SK-N-SH (cell line): ENCODE measurements at regions not wholly inside any gene's neighbourhood (a gene's known extent, or its start where the extent isn't known, plus 50 kb on each side); places are given as distances from the start of the nearest gene placed in this dataset.

Experiments used
- CTCF ChIA-PET: fragments of 300-600, 350-600 bp; formaldehyde crosslinking; extraction: SDS; loops from one replicate; lab custom pipeline; 2021; lab: Yijun Ruan, JAX
- POLR2A ChIA-PET: fragments of 350-600 bp; sonication (Branson Sonifier 250); formaldehyde crosslinking; extraction: SDS; loops from one replicate; lab custom pipeline; 2020; ENCODE audit warnings: antibody characterized with exemption, inconsistent platforms; lab: Yijun Ruan, JAX
- DNase-seq: peaks from one replicate; pipeline ENCODE4 v3.0.0; 2012
- H2AFZ ChIP-seq: fragments of 200-600 bp; sonication (generic); 2 replicates; pipeline ENCODE4 v1.8.1; 2016; ENCODE audit warnings: antibody characterized with exemption, mild to moderate bottlenecking, low read depth
- H3F3A ChIP-seq: fragments of 200-600 bp; sonication (generic); replicated peaks from 2 replicates; pipeline ENCODE3; 2016; ENCODE audit warnings: antibody characterized with exemption, mild to moderate bottlenecking; ENCODE audit not compliant: insufficient read depth
- H3K27ac ChIP-seq, 2 experiments: fragments of 200-500 bp in 1 of 2; fragments of 200-600 bp in 1 of 2; sonication (Bioruptor generic) in 1 of 2; sonication (generic), shearing (Covaris generic) in 1 of 2; 2 replicates each; pipeline versions ENCODE4 v1.5.1 to v1.6.1; 2014 to 2016; ENCODE audit warnings: low read depth in 2 of 2, inconsistent platforms in 1 of 2, low read length in 1 of 2, mild to moderate bottlenecking in 1 of 2, mixed read lengths in 1 of 2
- H3K27me3 ChIP-seq: fragments of 200-600 bp; sonication (generic), shearing (Covaris generic); 2 replicates; pipeline ENCODE4 v1.6.1; 2016; ENCODE audit warnings: mixed run types; ENCODE audit not compliant: insufficient read depth
- H3K36me3 ChIP-seq, 2 experiments: fragments of 200-500 bp in 1 of 2; fragments of 200-600 bp in 1 of 2; sonication (Bioruptor generic) in 1 of 2; sonication (generic) in 1 of 2; replicated peaks in 1 of 2; 2 replicates each; pipeline versions ENCODE3 to v1.5.1; 2014 to 2016; ENCODE audit warnings: low read length in 1 of 2, mild to moderate bottlenecking in 1 of 2; ENCODE audit not compliant: insufficient read depth in 2 of 2, control insufficient read depth in 1 of 2
- H3K4me1 ChIP-seq, 2 experiments: fragments of 200-500 bp in 1 of 2; fragments of 200-600 bp in 1 of 2; sonication (Bioruptor generic) in 1 of 2; sonication (generic), shearing (Covaris generic) in 1 of 2; 2 replicates each; pipeline versions ENCODE4 v1.5.1 to v1.6.1; 2014 to 2016; ENCODE audit warnings: low read depth in 1 of 2, low read length in 1 of 2, mixed run types in 1 of 2; ENCODE audit not compliant: insufficient read depth in 2 of 2, control insufficient read depth in 1 of 2
- H3K4me2 ChIP-seq: fragments of 200-600 bp; sonication (generic), shearing (Covaris generic); 2 replicates; pipeline ENCODE4 v1.6.1; 2017; ENCODE audit warnings: mixed run types
- H3K4me3 ChIP-seq, 2 experiments: fragments of 200-500 bp in 1 of 2; fragments of 200-600 bp in 1 of 2; sonication (Bioruptor generic) in 1 of 2; sonication (generic), shearing (Covaris generic) in 1 of 2; 2 replicates each; pipeline versions ENCODE4 v1.5.1 to v1.8.1; 2014 to 2016; ENCODE audit warnings: low read depth in 2 of 2, inconsistent platforms in 1 of 2, low read length in 1 of 2, mild to moderate bottlenecking in 1 of 2, mixed read lengths in 1 of 2, moderate library complexity in 1 of 2
- H3K79me2 ChIP-seq: fragments of 200-600 bp; sonication (generic); 2 replicates; pipeline ENCODE4 v1.8.1; 2017; ENCODE audit warnings: mild to moderate bottlenecking; ENCODE audit not compliant: insufficient read depth
- H3K9ac ChIP-seq: fragments of 200-600 bp; sonication (generic); 2 replicates; pipeline ENCODE4 v1.6.1; 2017; ENCODE audit warnings: mixed run types
- H3K9me2 ChIP-seq: fragments of 200-600 bp; sonication (generic); 2 replicates; pipeline ENCODE4 v1.6.1; 2017; ENCODE audit warnings: mixed run types
- H3K9me3 ChIP-seq: fragments of 200-600 bp; sonication (generic); 2 replicates; pipeline ENCODE4 v1.6.1; 2017; ENCODE audit warnings: mixed run types, mild to moderate bottlenecking, moderate library complexity
- H4K20me1 ChIP-seq: fragments of 200-600 bp; sonication (generic); 2 replicates; pipeline ENCODE4 v1.6.1; 2017; ENCODE audit warnings: mild to moderate bottlenecking, mixed run types; ENCODE audit not compliant: insufficient read depth
- CHD2 ChIP-seq: fragments of 150-350 bp; IDR thresholded peaks from 2 replicates; pipeline ENCODE4 v1.6.1; 2018; ENCODE audit warnings: low read length; ENCODE audit not compliant: partially characterized antibody
- FOSL2 ChIP-seq: IDR thresholded peaks from 2 replicates; pipeline ENCODE4 v1.4.0; 2012; ENCODE audit warnings: low read depth, mild to moderate bottlenecking, moderate library complexity, borderline replicate concordance
- FOXJ3 ChIP-seq: sonication (generic); formaldehyde crosslinking; IDR thresholded peaks from 2 replicates; pipeline ENCODE4 v1.5.1; 2020; ENCODE audit warnings: mild to moderate bottlenecking, missing genetic modification reagents
- GABPA ChIP-seq: IDR thresholded peaks from 2 replicates; pipeline ENCODE4 v1.4.0; 2012; ENCODE audit warnings: low read depth, mild to moderate bottlenecking
- MEF2A ChIP-seq: IDR thresholded peaks from 2 replicates; pipeline ENCODE4 v1.4.0; 2012; ENCODE audit warnings: low read depth, borderline replicate concordance
- MXI1 ChIP-seq: IDR thresholded peaks from 2 replicates; pipeline ENCODE4 v1.6.1; 2012; ENCODE audit warnings: mild to moderate bottlenecking, low read depth, low read length, improper control_type of control experiment
- NFIC ChIP-seq: IDR thresholded peaks from 2 replicates; pipeline ENCODE4 v1.4.0; 2012; ENCODE audit warnings: borderline replicate concordance
- POLR2AphosphoS5 ChIP-seq: IDR thresholded peaks from 2 replicates; pipeline ENCODE4 v1.6.1; 2012; ENCODE audit warnings: low read depth, low read length
- SIN3A ChIP-seq: IDR thresholded peaks from 2 replicates; pipeline ENCODE4 v1.6.1; 2012; ENCODE audit warnings: low read depth, mild to moderate bottlenecking, low read length, moderate library complexity, borderline replicate concordance
- SMC3 ChIP-seq: IDR thresholded peaks from 2 replicates; pipeline ENCODE4 v1.6.1; 2012; ENCODE audit warnings: low read depth, low read length, improper control_type of control experiment
- TAF1 ChIP-seq: IDR thresholded peaks from 2 replicates; pipeline ENCODE4 v1.6.1; 2012; ENCODE audit warnings: low read depth, mild to moderate bottlenecking, low read length, moderate library complexity, borderline replicate concordance
- TCF12 ChIP-seq: IDR thresholded peaks from 2 replicates; pipeline ENCODE4 v1.4.0; 2012
- TEAD4 ChIP-seq: IDR thresholded peaks from 2 replicates; pipeline ENCODE4 v1.4.0; 2012; ENCODE audit warnings: mild to moderate bottlenecking, borderline replicate concordance; ENCODE audit not compliant: insufficient read depth
- YY1 ChIP-seq: IDR thresholded peaks from 2 replicates; pipeline ENCODE4 v1.4.0; 2012; ENCODE audit warnings: low read depth, mild to moderate bottlenecking
- WGBS: methylation state at CpG from one replicate; pipeline ENCODE4 v1.1.6; 2017; ENCODE audit warnings: low lambda C conversion rate; 5-methylcytosine and 5-hydroxymethylcytosine counted together
- TF ChIP-seq, protein P1 (sequence below): IDR thresholded peaks from 2 replicates; pipeline ENCODE4 v1.4.0; 2012; ENCODE audit warnings: low read depth, borderline replicate concordance
- TF ChIP-seq, protein P2 (sequence below): IDR thresholded peaks from 2 replicates; pipeline ENCODE4; 2012
- TF ChIP-seq, protein P3 (sequence below): fragments of 150-350 bp; IDR thresholded peaks from 2 replicates; pipeline ENCODE4 v1.6.1; 2016; ENCODE audit warnings: mild to moderate bottlenecking, low read depth, low read length

DNA sequence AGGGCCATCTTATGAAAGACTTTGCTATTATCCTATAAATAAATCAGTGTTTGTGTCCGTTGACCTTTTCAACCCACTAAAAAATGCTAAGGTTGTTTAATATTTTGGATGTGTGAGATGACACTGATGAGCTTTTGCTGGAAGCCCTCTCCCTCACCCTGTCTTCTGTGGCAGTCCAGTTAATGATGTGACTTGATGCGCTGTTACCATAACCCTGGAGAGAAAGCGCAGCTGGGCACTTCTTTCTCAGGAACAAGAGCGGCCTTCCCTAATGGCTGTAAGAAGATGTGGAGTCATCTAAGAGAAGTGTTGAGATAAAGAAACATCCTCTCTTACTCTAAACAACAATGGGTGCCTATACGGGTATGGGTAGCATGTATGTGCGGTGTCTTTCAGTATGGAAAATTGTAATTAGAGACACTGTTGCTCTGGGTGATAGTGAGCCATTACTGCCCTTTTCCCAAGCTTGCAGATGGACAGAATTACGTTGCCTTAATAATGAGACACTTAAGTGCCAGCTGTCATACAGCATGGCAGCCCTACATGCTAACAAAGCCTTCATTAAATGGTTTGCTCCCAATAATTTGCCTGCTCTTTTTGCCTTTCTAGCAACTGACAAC, 165.6 kb upstream of the NABP1 start:
- TF ChIP-seq MXI1 (no peak), TCF12 (no peak), YY1 (no peak), CHD2 (no peak)
- TF ChIP-seq, protein P1, sequence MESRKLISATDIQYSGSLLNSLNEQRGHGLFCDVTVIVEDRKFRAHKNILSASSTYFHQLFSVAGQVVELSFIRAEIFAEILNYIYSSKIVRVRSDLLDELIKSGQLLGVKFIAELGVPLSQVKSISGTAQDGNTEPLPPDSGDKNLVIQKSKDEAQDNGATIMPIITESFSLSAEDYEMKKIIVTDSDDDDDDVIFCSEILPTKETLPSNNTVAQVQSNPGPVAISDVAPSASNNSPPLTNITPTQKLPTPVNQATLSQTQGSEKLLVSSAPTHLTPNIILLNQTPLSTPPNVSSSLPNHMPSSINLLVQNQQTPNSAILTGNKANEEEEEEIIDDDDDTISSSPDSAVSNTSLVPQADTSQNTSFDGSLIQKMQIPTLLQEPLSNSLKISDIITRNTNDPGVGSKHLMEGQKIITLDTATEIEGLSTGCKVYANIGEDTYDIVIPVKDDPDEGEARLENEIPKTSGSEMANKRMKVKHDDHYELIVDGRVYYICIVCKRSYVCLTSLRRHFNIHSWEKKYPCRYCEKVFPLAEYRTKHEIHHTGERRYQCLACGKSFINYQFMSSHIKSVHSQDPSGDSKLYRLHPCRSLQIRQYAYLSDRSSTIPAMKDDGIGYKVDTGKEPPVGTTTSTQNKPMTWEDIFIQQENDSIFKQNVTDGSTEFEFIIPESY, result no peak
- TF ChIP-seq, protein P2, sequence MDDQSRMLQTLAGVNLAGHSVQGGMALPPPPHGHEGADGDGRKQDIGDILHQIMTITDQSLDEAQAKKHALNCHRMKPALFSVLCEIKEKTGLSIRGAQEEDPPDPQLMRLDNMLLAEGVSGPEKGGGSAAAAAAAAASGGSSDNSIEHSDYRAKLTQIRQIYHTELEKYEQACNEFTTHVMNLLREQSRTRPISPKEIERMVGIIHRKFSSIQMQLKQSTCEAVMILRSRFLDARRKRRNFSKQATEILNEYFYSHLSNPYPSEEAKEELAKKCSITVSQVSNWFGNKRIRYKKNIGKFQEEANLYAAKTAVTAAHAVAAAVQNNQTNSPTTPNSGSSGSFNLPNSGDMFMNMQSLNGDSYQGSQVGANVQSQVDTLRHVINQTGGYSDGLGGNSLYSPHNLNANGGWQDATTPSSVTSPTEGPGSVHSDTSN, result no peak
- TF ChIP-seq, all 33 proteins: peak for 0
- Histone ChIP-seq H3K79me2 (no peaks in the 10 kb centered on the region), H2AFZ (no peak overlapping the region), H3K27me3 (no peaks in the 10 kb centered on the region), H3K9me2 (no peaks in the 10 kb centered on the region), H3K36me3 (no peaks in the 10 kb centered on the region), H3K4me2 (no peak overlapping the region), H3K4me3 (no peak overlapping the region), H4K20me1 (no peaks in the 10 kb centered on the region), H3F3A (no peaks in the 10 kb centered on the region), H3K27ac (no peak overlapping the region), H3K4me1 (peaks cover 0 to 3% of the 10 kb centered on the region in 2 experiments; a peak in 1 of 4 replicates), H3K9ac (no peak overlapping the region), H3K9me3 (no peaks in the 10 kb centered on the region)
- no peak for DNase-seq
- WGBS, result 92% methylated on average over 7 of the region's 7 CpGs
- CTCF ChIA-PET, result interaction anchor here (1.0 to 5.1 kb wide), 5 partner anchors 9 to 460 kb away, joined by 3 to 36 read pairs (median 6); no protein-coding TSS in a partner anchor
- POLR2A ChIA-PET, result no interaction called here

DNA sequence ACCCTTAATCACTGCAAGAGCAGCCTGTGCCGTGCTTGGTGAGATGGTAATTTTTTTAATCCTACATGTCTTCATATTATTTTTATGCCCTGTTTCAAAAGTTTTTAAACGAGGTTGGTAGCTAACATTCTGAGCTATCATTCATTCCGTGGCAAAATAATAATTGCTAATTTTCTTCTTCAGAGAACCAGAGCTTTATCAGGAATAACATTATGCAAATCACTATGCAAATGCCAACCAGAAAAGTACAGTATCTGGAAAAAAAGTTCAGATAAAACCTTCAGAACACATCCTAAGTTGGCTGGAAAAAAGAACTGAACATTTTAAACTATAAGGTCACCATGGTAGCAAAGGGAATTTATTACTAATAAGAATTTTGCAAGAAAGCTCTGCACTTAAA, 165.1 kb upstream of the NABP1 start:
- Histone ChIP-seq H3K4me1 (peaks cover 0 to 3% of the 10 kb centered on the region in 2 experiments; a peak in 1 of 4 replicates), H3K9me2 (no peaks in the 10 kb centered on the region), H3K27me3 (no peaks in the 10 kb centered on the region), H3K79me2 (no peaks in the 10 kb centered on the region), H3K9me3 (no peaks in the 10 kb centered on the region), H3K9ac (no peak overlapping the region), H4K20me1 (no peaks in the 10 kb centered on the region), H3K4me2 (no peak overlapping the region), H3K4me3 (no peak overlapping the region), H3F3A (no peaks in the 10 kb centered on the region), H2AFZ (no peak overlapping the region), H3K27ac (no peak overlapping the region), H3K36me3 (no peaks in the 10 kb centered on the region)
- CTCF ChIA-PET, result interaction anchor here (0.8 to 5.1 kb wide), 6 partner anchors 9 to 460 kb away, joined by 3 to 36 read pairs (median 6); no protein-coding TSS in a partner anchor
- WGBS, result 83% methylated on average over 3 of the region's 3 CpGs
- no peak for DNase-seq
- POLR2A ChIA-PET, result no interaction called here
- TF ChIP-seq SMC3, result no peak
- no peak for TF ChIP-seq TEAD4
- no peak for TF ChIP-seq GABPA
- TF ChIP-seq, protein P2, result no peak
- no peak for TF ChIP-seq FOSL2
- TF ChIP-seq YY1, result no peak
- TF ChIP-seq POLR2AphosphoS5, result no peak
- no peak for TF ChIP-seq SIN3A
- TF ChIP-seq NFIC, result no peak
- TF ChIP-seq TAF1, result no peak
- TF ChIP-seq MEF2A, result no peak
- no peak for TF ChIP-seq MXI1
- no peak for TF ChIP-seq FOXJ3 (CRISPR knock-in tag)
- TF ChIP-seq, protein P3, sequence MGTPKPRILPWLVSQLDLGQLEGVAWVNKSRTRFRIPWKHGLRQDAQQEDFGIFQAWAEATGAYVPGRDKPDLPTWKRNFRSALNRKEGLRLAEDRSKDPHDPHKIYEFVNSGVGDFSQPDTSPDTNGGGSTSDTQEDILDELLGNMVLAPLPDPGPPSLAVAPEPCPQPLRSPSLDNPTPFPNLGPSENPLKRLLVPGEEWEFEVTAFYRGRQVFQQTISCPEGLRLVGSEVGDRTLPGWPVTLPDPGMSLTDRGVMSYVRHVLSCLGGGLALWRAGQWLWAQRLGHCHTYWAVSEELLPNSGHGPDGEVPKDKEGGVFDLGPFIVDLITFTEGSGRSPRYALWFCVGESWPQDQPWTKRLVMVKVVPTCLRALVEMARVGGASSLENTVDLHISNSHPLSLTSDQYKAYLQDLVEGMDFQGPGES, result no peak
